MCF 10A (cell line): ENCODE measurements at regions not wholly inside any gene's neighbourhood (a gene's known extent, or its start where the extent isn't known, plus 50 kb on each side); places are given as distances from the start of the nearest gene placed in this dataset.
A peak's percentile ranks its signal among the peaks of the same experiment; 100 is the strongest.

Source experiments
- BruUV-seq: library from RNA; stranded (reverse); fragments of 400-500 nt; replicated peaks from 2 replicates; lab custom pipeline; 2021; lab: Mats Ljungman, UMichigan
- CTCF ChIA-PET: fragments of 300-600 bp; sonication (Branson Sonifier 250); formaldehyde crosslinking; extraction: SDS; loops from one replicate; lab custom pipeline; 2021; ENCODE audit warnings: antibody characterized with exemption, inconsistent platforms; lab: Yijun Ruan, JAX
- POLR2A ChIA-PET: fragments of 300-600, 350-650 bp; sonication (Branson Sonifier 250); formaldehyde crosslinking; extraction: SDS; loops from one replicate; lab custom pipeline; 2020; ENCODE audit warnings: antibody characterized with exemption, inconsistent platforms; lab: Yijun Ruan, JAX
- DNase-seq: peaks from one replicate; pipeline ENCODE4 v3.0.0-alpha.2; 2018; ENCODE audit not compliant: unreplicated experiment
- H3K27ac Mint-ChIP-seq: one replicate; pipeline ENCODE4 v1.8.0; 2022; ENCODE audit warnings: mild to moderate bottlenecking, low read depth, mixed read lengths; ENCODE audit not compliant: unreplicated experiment
- H3K27me3 Mint-ChIP-seq: one replicate; pipeline ENCODE4 v1.8.0; 2022; ENCODE audit warnings: mixed read lengths; ENCODE audit not compliant: insufficient read depth, unreplicated experiment
- H3K36me3 Mint-ChIP-seq: one replicate; pipeline ENCODE4 v1.8.0; 2022; ENCODE audit warnings: mild to moderate bottlenecking, moderate library complexity, mixed read lengths; ENCODE audit not compliant: insufficient read depth, unreplicated experiment
- H3K4me1 Mint-ChIP-seq: one replicate; pipeline ENCODE4 v1.8.0; 2022; ENCODE audit warnings: mixed read lengths; ENCODE audit not compliant: insufficient read depth, unreplicated experiment
- H3K4me3 Mint-ChIP-seq: one replicate; pipeline ENCODE4 v1.8.0; 2022; ENCODE audit warnings: mild to moderate bottlenecking, moderate library complexity, mixed read lengths; ENCODE audit not compliant: unreplicated experiment
- H3K9me3 Mint-ChIP-seq: one replicate; pipeline ENCODE4 v1.8.0; 2022; ENCODE audit warnings: mixed read lengths; ENCODE audit not compliant: unreplicated experiment
- CTCF ChIP-seq: fragments of 200-600 bp; IDR thresholded peaks from one replicate; pipeline ENCODE4 v1.8.0; 2022; ENCODE audit warnings: antibody characterized with exemption, mild to moderate bottlenecking; ENCODE audit not compliant: unreplicated experiment
- intact Hi-C: fragments of 100-400 bp; cut with micrococcal nuclease; formaldehyde crosslinking; loops from 2 replicates; pipeline ENCODE4 v1.14.1; 2022

- intact Hi-C loops, result loop anchor here (1.0 to 10.0 kb wide), 2 partner anchors 107 to 631 kb away; no protein-coding TSS in a partner anchor
- no peaks in the 10 kb centered on the region for H3K36me3 Mint-ChIP-seq
- no peak overlapping the region for H3K27ac Mint-ChIP-seq
- H3K27me3 Mint-ChIP-seq, result peaks cover 22% of the 10 kb centered on the region
- POLR2A ChIA-PET, result no interaction called here
- no peak for TF ChIP-seq CTCF
- CTCF ChIA-PET, result no interaction called here
- no TSS peak for BruUV-seq
- H3K9me3 Mint-ChIP-seq, result peaks cover 12% of the 10 kb centered on the region
- H3K4me3 Mint-ChIP-seq, result no peak overlapping the region
- H3K4me1 Mint-ChIP-seq, result peaks cover 21% of the 10 kb centered on the region
- DNase-seq, result peak; percentile 2
These were observed 83.0 kb downstream of the CXCL12 start for GRCh38 chr10:44301781-44302355.

GRCh38 chr10:44300666-44301649 lies 83.9 kb downstream of the CXCL12 start:
- no peaks in the 10 kb centered on the region for H3K36me3 Mint-ChIP-seq
- CTCF ChIA-PET, result interaction anchor here (1.3 kb wide), 1 partner anchor 628 kb away, joined by 3 read pairs; no protein-coding TSS in a partner anchor
- H3K9me3 Mint-ChIP-seq, result peaks cover 12% of the 10 kb centered on the region
- peaks cover 16% of the 10 kb centered on the region for H3K4me1 Mint-ChIP-seq
- POLR2A ChIA-PET, result interaction anchor here (0.6 to 0.8 kb wide), 2 partner anchors 80 to 1163 kb away, joined by 3 to 4 read pairs; partner anchors contain the start of gene CSGALNACT2
- TF ChIP-seq CTCF, result no peak
- H3K27me3 Mint-ChIP-seq, result peaks cover 22% of the 10 kb centered on the region
- H3K27ac Mint-ChIP-seq, result no peak overlapping the region
- DNase-seq, result peak; percentile 97
- intact Hi-C loops, result loop anchor here (1.0 to 10.0 kb wide), 2 partner anchors 106 to 630 kb away; no protein-coding TSS in a partner anchor
- H3K4me3 Mint-ChIP-seq, result no peak overlapping the region
- BruUV-seq, result no TSS peak

- POLR2A ChIA-PET, result no interaction called here
- DNase-seq, result no peak
- BruUV-seq, result no TSS peak
- no peaks in the 10 kb centered on the region for H3K36me3 Mint-ChIP-seq
- H3K4me1 Mint-ChIP-seq, result peaks cover 16% of the 10 kb centered on the region
- no peak overlapping the region for H3K4me3 Mint-ChIP-seq
- CTCF ChIA-PET, result no interaction called here
- no peak for TF ChIP-seq CTCF
- H3K27ac Mint-ChIP-seq, result no peak overlapping the region
- H3K9me3 Mint-ChIP-seq, result peaks cover 5% of the 10 kb centered on the region
- peaks cover 13% of the 10 kb centered on the region for H3K27me3 Mint-ChIP-seq
- intact Hi-C loops, result no loop called here
These were observed 86.2 kb downstream of the CXCL12 start for GRCh38 chr10:44298713-44299112.

- no peak for TF ChIP-seq CTCF
- no peak for DNase-seq
- no peaks in the 10 kb centered on the region for H3K9me3 Mint-ChIP-seq
- peaks cover 16% of the 10 kb centered on the region for H3K4me1 Mint-ChIP-seq
- intact Hi-C loops, result no loop called here
- no peak overlapping the region for H3K4me3 Mint-ChIP-seq
- CTCF ChIA-PET, result no interaction called here
- no TSS peak for BruUV-seq
- no peaks in the 10 kb centered on the region for H3K36me3 Mint-ChIP-seq
- peaks cover 10% of the 10 kb centered on the region for H3K27me3 Mint-ChIP-seq
- POLR2A ChIA-PET, result interaction anchor here (0.6 kb wide), 1 partner anchor 436 kb away, joined by 3 read pairs; no protein-coding TSS in a partner anchor
- no peak overlapping the region for H3K27ac Mint-ChIP-seq
These were observed 86.9 kb downstream of the CXCL12 start for GRCh38 chr10:44297963-44298362.
